ENCODE measurements at regions not wholly inside any gene's neighbourhood (a gene's known extent, or its start where the extent isn't known, plus 50 kb on each side); places are given as distances from the start of the nearest gene placed in this dataset.

GRCh38 chr18:65659912-65660311 is 90.9 kb upstream of the CDH7 start:
- TF ChIP-seq, protein P1, sequence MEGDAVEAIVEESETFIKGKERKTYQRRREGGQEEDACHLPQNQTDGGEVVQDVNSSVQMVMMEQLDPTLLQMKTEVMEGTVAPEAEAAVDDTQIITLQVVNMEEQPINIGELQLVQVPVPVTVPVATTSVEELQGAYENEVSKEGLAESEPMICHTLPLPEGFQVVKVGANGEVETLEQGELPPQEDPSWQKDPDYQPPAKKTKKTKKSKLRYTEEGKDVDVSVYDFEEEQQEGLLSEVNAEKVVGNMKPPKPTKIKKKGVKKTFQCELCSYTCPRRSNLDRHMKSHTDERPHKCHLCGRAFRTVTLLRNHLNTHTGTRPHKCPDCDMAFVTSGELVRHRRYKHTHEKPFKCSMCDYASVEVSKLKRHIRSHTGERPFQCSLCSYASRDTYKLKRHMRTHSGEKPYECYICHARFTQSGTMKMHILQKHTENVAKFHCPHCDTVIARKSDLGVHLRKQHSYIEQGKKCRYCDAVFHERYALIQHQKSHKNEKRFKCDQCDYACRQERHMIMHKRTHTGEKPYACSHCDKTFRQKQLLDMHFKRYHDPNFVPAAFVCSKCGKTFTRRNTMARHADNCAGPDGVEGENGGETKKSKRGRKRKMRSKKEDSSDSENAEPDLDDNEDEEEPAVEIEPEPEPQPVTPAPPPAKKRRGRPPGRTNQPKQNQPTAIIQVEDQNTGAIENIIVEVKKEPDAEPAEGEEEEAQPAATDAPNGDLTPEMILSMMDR (conservative IDR thresholded peaks at IDR 0.05) = no peak
- TF ChIP-seq EZH2 (IDR thresholded peaks at IDR 0.05; ENCODE audit: low read depth) = no peak

All from PC-9 (cell line).